CD4-positive, alpha-beta T cell (primary cell): ENCODE measurements at regions not wholly inside any gene's neighbourhood (a gene's known extent, or its start where the extent isn't known, plus 50 kb on each side); places are given as distances from the start of the nearest gene placed in this dataset.

Source experiments
- ATAC-seq: fragments of 200-7000 bp; cut with Tn5 transposase; one replicate; pipeline ENCODE4 v1.10.0; 2022; ENCODE audit warnings: mild to moderate bottlenecking; ENCODE audit not compliant: poor library complexity
- CTCF ChIA-PET: fragments of 350-600 bp; sonication (Branson Sonifier 250); formaldehyde crosslinking; loops from one replicate; lab custom pipeline; 2021; ENCODE audit warnings: antibody characterized with exemption, inconsistent platforms; lab: Charles Lee
- POLR2A ChIA-PET: fragments of 350-600 bp; sonication (Branson Sonifier 250); formaldehyde crosslinking; loops from one replicate; lab custom pipeline; 2021; ENCODE audit warnings: antibody characterized with exemption, inconsistent platforms; lab: Charles Lee
- DNase-seq, 14 experiments: peaks; one replicate each; pipeline ENCODE4 v3.0.0-alpha.2; 2013 to 2020; ENCODE audit warnings: mixed read lengths in 2 of 14
- H3K27ac ChIP-seq, 2 donors: one replicate each; pipeline versions ENCODE4 v1.5.1 to v1.7.0; 2013; ENCODE audit warnings: low read length in 2 of 2, low read depth in 1 of 2, mild to moderate bottlenecking in 1 of 2
- H3K27me3 ChIP-seq, 2 experiments: 1 replicate in 1 of 2; 2 replicates in 1 of 2; pipeline versions ENCODE4 v1.6.1 to v1.7.0; 2013; ENCODE audit warnings: low read length in 2 of 2, control low read depth in 1 of 2, mild to moderate bottlenecking in 1 of 2, moderate library complexity in 1 of 2; ENCODE audit not compliant: insufficient read depth in 2 of 2, control insufficient read depth in 1 of 2
- H3K36me3 ChIP-seq: one replicate; pipeline ENCODE4 v1.6.1; 2013; ENCODE audit warnings: low read length, control low read depth; ENCODE audit not compliant: insufficient read depth
- H3K4me1 ChIP-seq: one replicate; pipeline ENCODE4 v1.6.1; 2013; ENCODE audit warnings: low read length, control low read depth; ENCODE audit not compliant: insufficient read depth
- H3K4me3 ChIP-seq: one replicate; pipeline ENCODE4 v1.5.1; 2013; ENCODE audit warnings: mild to moderate bottlenecking, low read length, moderate library complexity
- H3K9me3 ChIP-seq, 2 experiments: 1 replicate in 1 of 2; 2 replicates in 1 of 2; pipeline versions ENCODE4 v1.6.1 to v1.7.0; 2013; ENCODE audit warnings: low read length in 2 of 2, mild to moderate bottlenecking in 2 of 2, control low read depth in 1 of 2, moderate library complexity in 1 of 2; ENCODE audit not compliant: control insufficient read depth in 1 of 2, insufficient read depth in 1 of 2
- H3K27ac Mint-ChIP-seq: one replicate; pipeline ENCODE4 v1.8.0; 2020; ENCODE audit warnings: mixed read lengths
- H3K27me3 Mint-ChIP-seq: one replicate; pipeline ENCODE4 v1.8.0; 2021; ENCODE audit warnings: mixed read lengths
- H3K36me3 Mint-ChIP-seq: one replicate; pipeline ENCODE4 v1.8.0; 2021; ENCODE audit warnings: low read depth, mixed read lengths
- H3K4me1 Mint-ChIP-seq: one replicate; pipeline ENCODE4 v1.8.0; 2021; ENCODE audit warnings: low read depth, mixed read lengths
- H3K4me3 Mint-ChIP-seq: one replicate; pipeline ENCODE4 v1.8.0; 2020; ENCODE audit warnings: mild to moderate bottlenecking, mixed read lengths
- H3K9me3 Mint-ChIP-seq: one replicate; pipeline ENCODE4 v1.8.0; 2020; ENCODE audit warnings: mixed read lengths
- CTCF ChIP-seq: fragments of 200-600 bp; IDR thresholded peaks from one replicate; pipeline ENCODE4 v1.8.0; 2022; ENCODE audit warnings: antibody characterized with exemption, mild to moderate bottlenecking
- intact Hi-C, 2 experiments: fragments of 100-400 bp; cut with DNase I in 1 of 2; cut with micrococcal nuclease in 1 of 2; formaldehyde crosslinking; loops; one replicate each; pipeline versions ENCODE4 v1.15.1 to v1.9.0; 2023 to 2025; cut with DNase I, micrococcal nuclease

GRCh38 chr2:175806570-175806969, 195.5 kb downstream of the LNPK start:
- H3K27me3 Mint-ChIP-seq = peaks cover 41% of the 10 kb centered on the region
- no peaks in the 10 kb centered on the region for H3K4me1 Mint-ChIP-seq
- H3K4me3 Mint-ChIP-seq = no peak overlapping the region
- ATAC-seq (no peak), DNase-seq (no peak)
- no peak for TF ChIP-seq CTCF
- no peaks in the 10 kb centered on the region for H3K36me3 ChIP-seq
- H3K9me3 ChIP-seq = no peaks in the 10 kb centered on the region
- no peaks in the 10 kb centered on the region for H3K9me3 Mint-ChIP-seq
- no peak overlapping the region for H3K27ac Mint-ChIP-seq
- H3K36me3 Mint-ChIP-seq = no peaks in the 10 kb centered on the region
- H3K27me3 ChIP-seq = no peaks in the 10 kb centered on the region
- POLR2A ChIA-PET = no interaction called here
- intact Hi-C loops = no loop called here
- H3K27ac ChIP-seq = no peak overlapping the region
- no peaks in the 10 kb centered on the region for H3K4me1 ChIP-seq
- no peak overlapping the region for H3K4me3 ChIP-seq
- CTCF ChIA-PET = no interaction called here

GRCh38 chr2:175806125-175806490, 196.0 kb downstream of the LNPK start:
- Mint-ChIP-seq H3K4me3 (no peak overlapping the region), H3K27ac (no peak overlapping the region), H3K27me3 (peaks cover 41% of the 10 kb centered on the region), H3K9me3 (no peaks in the 10 kb centered on the region), H3K4me1 (no peaks in the 10 kb centered on the region), H3K36me3 (no peaks in the 10 kb centered on the region)
- DNase-seq (no peak), ATAC-seq (no peak)
- POLR2A ChIA-PET = no interaction called here
- H3K27me3 ChIP-seq = no peaks in the 10 kb centered on the region
- TF ChIP-seq CTCF = no peak
- CTCF ChIA-PET = no interaction called here
- no peaks in the 10 kb centered on the region for H3K36me3 ChIP-seq
- H3K27ac ChIP-seq = no peak overlapping the region
- no peaks in the 10 kb centered on the region for H3K4me1 ChIP-seq
- no peak overlapping the region for H3K4me3 ChIP-seq
- no peaks in the 10 kb centered on the region for H3K9me3 ChIP-seq
- intact Hi-C loops = no loop called here

- Histone ChIP-seq H3K4me3 (no peak overlapping the region), H3K27ac (no peak overlapping the region), H3K9me3 (no peaks in the 10 kb centered on the region), H3K4me1 (no peaks in the 10 kb centered on the region), H3K27me3 (no peaks in the 10 kb centered on the region), H3K36me3 (no peaks in the 10 kb centered on the region)
- DNase-seq (no peak), ATAC-seq (no peak)
- H3K27me3 Mint-ChIP-seq = peaks cover 44% of the 10 kb centered on the region
- no peak for TF ChIP-seq CTCF
- POLR2A ChIA-PET = no interaction called here
- no peak overlapping the region for H3K27ac Mint-ChIP-seq
- H3K9me3 Mint-ChIP-seq = no peaks in the 10 kb centered on the region
- no peaks in the 10 kb centered on the region for H3K36me3 Mint-ChIP-seq
- intact Hi-C loops = no loop called here
- H3K4me3 Mint-ChIP-seq = no peak overlapping the region
- CTCF ChIA-PET = no interaction called here
- H3K4me1 Mint-ChIP-seq = no peaks in the 10 kb centered on the region
These were observed 196.5 kb downstream of the LNPK start for GRCh38 chr2:175805442-175806124.
